BE2C (cell line): ENCODE measurements at regions not wholly inside any gene's neighbourhood (a gene's known extent, or its start where the extent isn't known, plus 50 kb on each side); places are given as distances from the start of the nearest gene placed in this dataset.

ENCODE experiments used
- DNase-seq: peaks from one replicate; pipeline ENCODE4 v3.0.0-alpha.2; 2020
- H3K27me3 ChIP-seq: fragments of 250-450 bp; sonication (Bioruptor Pico); 2 replicates; pipeline ENCODE4 v1.5.1; 2020; ENCODE audit warnings: mild to moderate bottlenecking
- H3K36me3 ChIP-seq: fragments of 250-450 bp; sonication (Bioruptor Pico); 2 replicates; pipeline ENCODE4 v1.5.1; 2020; ENCODE audit warnings: mild to moderate bottlenecking
- H3K4me1 ChIP-seq: fragments of 250-450 bp; sonication (Bioruptor Pico); 2 replicates; pipeline ENCODE4 v1.5.1; 2020
- H3K4me3 ChIP-seq: 2 replicates; pipeline ENCODE4 v1.5.1; 2011; ENCODE audit warnings: low read depth, low read length
- H3K9me3 ChIP-seq: fragments of 250-450 bp; sonication (Bioruptor Pico); 2 replicates; pipeline ENCODE4 v1.5.1; 2020
- TF ChIP-seq, protein P1 (sequence below): IDR thresholded peaks from 2 replicates; pipeline ENCODE4 v1.5.1; 2012; ENCODE audit warnings: mild to moderate bottlenecking, low read depth, low read length

GRCh38 chr4:19748519-19749479 is 502.9 kb upstream of the SLIT2 start:
- Histone ChIP-seq H3K27me3 (no peaks in the 10 kb centered on the region), H3K9me3 (no peaks in the 10 kb centered on the region), H3K4me1 (no peaks in the 10 kb centered on the region), H3K36me3 (no peaks in the 10 kb centered on the region), H3K4me3 (no peak overlapping the region)
- TF ChIP-seq, protein P1, sequence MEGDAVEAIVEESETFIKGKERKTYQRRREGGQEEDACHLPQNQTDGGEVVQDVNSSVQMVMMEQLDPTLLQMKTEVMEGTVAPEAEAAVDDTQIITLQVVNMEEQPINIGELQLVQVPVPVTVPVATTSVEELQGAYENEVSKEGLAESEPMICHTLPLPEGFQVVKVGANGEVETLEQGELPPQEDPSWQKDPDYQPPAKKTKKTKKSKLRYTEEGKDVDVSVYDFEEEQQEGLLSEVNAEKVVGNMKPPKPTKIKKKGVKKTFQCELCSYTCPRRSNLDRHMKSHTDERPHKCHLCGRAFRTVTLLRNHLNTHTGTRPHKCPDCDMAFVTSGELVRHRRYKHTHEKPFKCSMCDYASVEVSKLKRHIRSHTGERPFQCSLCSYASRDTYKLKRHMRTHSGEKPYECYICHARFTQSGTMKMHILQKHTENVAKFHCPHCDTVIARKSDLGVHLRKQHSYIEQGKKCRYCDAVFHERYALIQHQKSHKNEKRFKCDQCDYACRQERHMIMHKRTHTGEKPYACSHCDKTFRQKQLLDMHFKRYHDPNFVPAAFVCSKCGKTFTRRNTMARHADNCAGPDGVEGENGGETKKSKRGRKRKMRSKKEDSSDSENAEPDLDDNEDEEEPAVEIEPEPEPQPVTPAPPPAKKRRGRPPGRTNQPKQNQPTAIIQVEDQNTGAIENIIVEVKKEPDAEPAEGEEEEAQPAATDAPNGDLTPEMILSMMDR = no peak
- no peak for DNase-seq

- no peaks in the 10 kb centered on the region for H3K27me3 ChIP-seq
- H3K36me3 ChIP-seq = no peaks in the 10 kb centered on the region
- H3K4me1 ChIP-seq = no peaks in the 10 kb centered on the region
- DNase-seq = no peak
- TF ChIP-seq, protein P1 = no peak
- H3K9me3 ChIP-seq = no peaks in the 10 kb centered on the region
- H3K4me3 ChIP-seq = no peak overlapping the region
Measured at GRCh38 chr4:19746377-19746776, 505.3 kb upstream of the SLIT2 start.

DNA sequence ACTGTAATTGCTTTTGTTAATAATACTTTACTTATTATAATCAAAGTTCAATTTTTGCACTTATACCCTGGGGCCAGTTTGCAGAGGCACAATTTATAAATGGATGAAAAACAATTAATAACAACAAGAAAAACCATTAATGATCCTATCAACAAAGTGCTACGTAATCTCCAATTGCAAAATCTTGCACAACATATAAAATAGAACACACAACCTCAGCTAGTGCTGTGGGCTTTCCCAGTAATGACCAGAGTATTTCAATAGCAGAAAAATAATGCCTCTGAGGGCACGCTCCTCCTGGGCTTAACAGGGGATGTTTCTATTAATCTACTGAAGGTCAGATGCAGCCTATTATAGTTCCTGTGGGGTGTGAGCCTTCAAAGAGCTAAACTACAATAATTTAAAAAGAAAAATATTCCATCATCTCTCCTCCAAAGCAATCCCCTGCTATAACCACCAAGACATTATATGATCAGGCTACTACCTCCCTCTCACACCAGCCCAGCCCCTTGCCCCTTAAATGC is 508.5 kb upstream of the SLIT2 start:
- no peaks in the 10 kb centered on the region for H3K4me1 ChIP-seq
- H3K4me3 ChIP-seq = no peak overlapping the region
- TF ChIP-seq, protein P1 = no peak
- H3K27me3 ChIP-seq = no peaks in the 10 kb centered on the region
- no peaks in the 10 kb centered on the region for H3K36me3 ChIP-seq
- no peak for DNase-seq
- no peaks in the 10 kb centered on the region for H3K9me3 ChIP-seq

DNA sequence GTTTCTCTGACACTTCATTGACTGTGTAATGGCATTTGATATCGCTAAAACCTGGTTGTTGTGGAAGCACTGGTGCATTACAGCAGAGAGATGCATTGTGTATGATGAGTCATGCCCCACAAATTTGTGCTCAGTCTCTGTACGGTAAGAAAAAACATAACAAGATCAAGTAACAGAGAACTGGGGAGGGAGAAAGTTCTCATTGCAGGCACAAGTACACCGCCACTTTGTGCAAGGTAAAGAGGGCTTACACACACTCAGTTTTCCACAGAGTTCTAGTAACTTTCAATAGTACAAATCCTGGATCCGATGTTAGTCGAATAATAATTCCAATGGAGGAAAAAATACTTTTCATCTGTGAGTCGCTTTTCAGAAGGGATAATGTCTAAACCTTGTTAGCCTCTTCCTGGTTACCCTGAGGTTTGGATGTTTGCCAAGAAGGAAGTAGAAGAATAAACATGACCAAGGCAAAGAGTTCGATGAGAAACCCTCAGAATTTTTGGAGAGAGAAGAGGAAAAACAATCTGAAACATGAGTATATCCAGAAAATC is 512.5 kb upstream of the SLIT2 start:
- TF ChIP-seq, protein P1 = no peak
- no peak for DNase-seq
- no peaks in the 10 kb centered on the region for H3K36me3 ChIP-seq
- H3K4me1 ChIP-seq = no peaks in the 10 kb centered on the region
- no peak overlapping the region for H3K4me3 ChIP-seq
- no peaks in the 10 kb centered on the region for H3K27me3 ChIP-seq
- no peaks in the 10 kb centered on the region for H3K9me3 ChIP-seq

DNA sequence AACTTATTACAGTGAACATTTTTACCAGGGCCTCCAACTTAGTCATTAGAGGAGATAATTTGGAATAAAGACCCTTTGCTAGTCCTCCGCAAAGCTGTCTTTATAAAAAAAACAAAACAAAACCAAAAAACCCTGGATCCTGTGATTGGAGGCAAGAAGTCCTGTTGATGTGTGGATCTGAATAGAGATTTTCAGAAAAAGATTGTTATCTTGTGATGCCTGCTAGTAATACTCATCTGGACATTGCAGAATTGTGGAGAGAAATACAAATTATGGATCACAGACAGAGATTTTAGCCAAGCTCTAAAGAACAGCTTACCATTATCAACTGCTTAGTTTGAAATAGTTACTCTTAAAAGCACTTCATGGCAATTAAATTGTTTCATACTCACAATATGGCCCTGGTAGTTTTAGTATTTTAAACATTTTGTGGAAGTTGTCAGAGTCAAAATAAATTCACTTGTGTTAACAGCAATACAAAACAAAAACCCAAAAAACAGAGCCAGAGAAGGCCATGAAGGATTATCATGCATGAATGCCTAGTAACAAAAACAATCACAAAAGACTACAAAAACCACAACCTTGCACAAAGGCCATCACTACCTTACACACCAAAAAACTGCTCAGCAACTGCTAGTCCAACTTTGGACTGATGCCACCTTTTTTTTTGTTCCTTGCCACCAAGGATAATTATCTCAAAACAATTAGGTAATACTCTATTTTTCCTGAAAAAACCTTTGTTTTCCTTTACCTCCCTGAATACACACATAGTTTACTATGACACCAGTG is 514.5 kb upstream of the SLIT2 start:
- no peaks in the 10 kb centered on the region for H3K4me1 ChIP-seq
- TF ChIP-seq, protein P1 = no peak
- H3K36me3 ChIP-seq = no peaks in the 10 kb centered on the region
- H3K9me3 ChIP-seq = no peaks in the 10 kb centered on the region
- DNase-seq = no peak
- H3K4me3 ChIP-seq = no peak overlapping the region
- H3K27me3 ChIP-seq = no peaks in the 10 kb centered on the region
